GM06990 (cell line): ENCODE measurements at regions not wholly inside any gene's neighbourhood (a gene's known extent, or its start where the extent isn't known, plus 50 kb on each side); places are given as distances from the start of the nearest gene placed in this dataset.

Experiments
- DNase-seq: peaks from one replicate; pipeline ENCODE4 v3.0.0-alpha.2; 2011; ENCODE audit not compliant: insufficient read length; ENCODE audit errors: extremely low read depth
- H3K27me3 ChIP-seq: replicated peaks from 2 replicates; pipeline ENCODE4 v1.6.0; 2011; ENCODE audit warnings: low read length; ENCODE audit not compliant: control insufficient read depth, insufficient read depth
- H3K36me3 ChIP-seq: 2 replicates; pipeline ENCODE4 v1.5.1; 2011; ENCODE audit warnings: low read length; ENCODE audit not compliant: control insufficient read depth, insufficient read depth
- H3K4me3 ChIP-seq: replicated peaks from 2 replicates; pipeline ENCODE4 v1.5.1; 2011; ENCODE audit warnings: low read depth, mild to moderate bottlenecking, control low read depth, low read length
- CTCF ChIP-seq: IDR thresholded peaks from 2 replicates; pipeline ENCODE4 v1.5.1; 2011; ENCODE audit warnings: low read length, control low read depth, mild to moderate bottlenecking, inconsistent platforms; ENCODE audit not compliant: insufficient read depth, poor library complexity, severe bottlenecking

DNA sequence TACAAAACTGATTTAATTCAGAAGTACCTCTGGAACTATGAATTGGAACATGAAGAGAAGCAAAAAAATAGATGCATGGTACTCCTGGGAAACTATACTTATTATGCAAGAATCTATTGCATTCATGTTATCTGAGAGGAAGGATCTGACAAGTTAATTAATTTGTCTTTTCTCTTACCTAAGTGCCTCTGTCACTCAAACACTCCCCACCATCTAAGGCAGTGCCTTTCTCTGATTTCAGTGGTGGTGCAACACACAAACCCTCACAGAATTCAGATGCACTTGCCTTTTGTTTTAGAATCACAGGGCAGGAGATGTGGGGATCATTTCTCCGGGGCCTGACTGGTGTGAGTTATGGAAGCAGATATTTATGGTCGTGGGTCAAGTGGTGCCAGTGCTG, 52.5 kb upstream of the C9orf72 start:
- no peaks in the 10 kb centered on the region for H3K36me3 ChIP-seq
- H3K4me3 ChIP-seq, result no peak overlapping the region
- H3K27me3 ChIP-seq, result no peaks in the 10 kb centered on the region; the same call in 1 of the 2 replicates
- no peak for TF ChIP-seq CTCF
- no peak for DNase-seq

- no peak overlapping the region for H3K4me3 ChIP-seq
- H3K27me3 ChIP-seq, result no peaks in the 10 kb centered on the region; the same call in 1 of the 2 replicates
- no peak for TF ChIP-seq CTCF
- H3K36me3 ChIP-seq, result no peaks in the 10 kb centered on the region
- DNase-seq, result no peak
Observed at GRCh38 chr9:27626244-27627187, 53.2 kb upstream of the C9orf72 start.

DNA sequence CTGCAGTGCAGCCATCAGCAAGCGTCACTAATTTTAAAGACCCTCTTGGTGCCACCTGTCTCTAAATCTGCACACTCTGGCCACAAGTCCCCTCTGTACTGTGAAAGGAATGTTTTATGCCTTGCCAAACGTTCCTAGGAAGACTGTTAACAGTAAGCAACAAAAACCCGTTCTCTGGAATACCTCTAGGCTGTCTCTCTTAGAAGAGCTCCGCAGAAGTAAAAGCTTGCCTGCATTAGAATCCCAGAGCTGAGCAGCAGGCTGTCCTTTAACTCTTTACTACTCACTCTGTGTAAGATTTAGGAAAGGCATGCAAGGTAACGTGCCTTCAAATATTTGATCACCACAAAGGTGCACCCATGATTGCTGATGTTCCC, 53.9 kb upstream of the C9orf72 start:
- Histone ChIP-seq H3K36me3 (no peaks in the 10 kb centered on the region), H3K4me3 (no peak overlapping the region), H3K27me3 (no peaks in the 10 kb centered on the region; the same call in 1 of the 2 replicates)
- no peak for DNase-seq
- TF ChIP-seq CTCF, result no peak

DNA sequence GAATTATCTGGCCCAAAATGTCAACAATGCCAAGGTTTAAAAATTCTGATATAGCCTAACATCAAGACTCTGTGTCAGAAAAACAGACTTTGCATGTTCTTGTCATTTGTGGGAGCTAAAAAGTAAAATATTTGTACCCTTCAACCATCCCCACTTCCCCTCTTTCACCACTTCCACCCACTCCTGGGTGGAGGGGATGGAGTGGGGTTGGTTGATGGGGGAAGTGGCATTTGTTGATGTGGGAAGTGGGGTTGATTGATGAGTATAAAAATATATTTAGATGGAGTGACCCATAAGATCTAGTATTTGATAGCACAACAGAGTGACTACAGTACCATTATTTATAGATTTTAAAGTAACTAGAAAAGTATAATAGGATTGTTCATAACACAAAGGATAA, 55.0 kb upstream of the C9orf72 start:
- DNase-seq, result no peak
- H3K36me3 ChIP-seq, result no peaks in the 10 kb centered on the region
- H3K27me3 ChIP-seq, result no peaks in the 10 kb centered on the region; the same call in 1 of the 2 replicates
- no peak for TF ChIP-seq CTCF
- no peak overlapping the region for H3K4me3 ChIP-seq

GRCh38 chr9:27629425-27629824, 56.1 kb upstream of the C9orf72 start:
- no peak overlapping the region for H3K4me3 ChIP-seq
- no peaks in the 10 kb centered on the region for H3K36me3 ChIP-seq
- TF ChIP-seq CTCF, result no peak
- no peaks in the 10 kb centered on the region; the same call in none of the 2 replicates for H3K27me3 ChIP-seq
- no peak for DNase-seq

DNA sequence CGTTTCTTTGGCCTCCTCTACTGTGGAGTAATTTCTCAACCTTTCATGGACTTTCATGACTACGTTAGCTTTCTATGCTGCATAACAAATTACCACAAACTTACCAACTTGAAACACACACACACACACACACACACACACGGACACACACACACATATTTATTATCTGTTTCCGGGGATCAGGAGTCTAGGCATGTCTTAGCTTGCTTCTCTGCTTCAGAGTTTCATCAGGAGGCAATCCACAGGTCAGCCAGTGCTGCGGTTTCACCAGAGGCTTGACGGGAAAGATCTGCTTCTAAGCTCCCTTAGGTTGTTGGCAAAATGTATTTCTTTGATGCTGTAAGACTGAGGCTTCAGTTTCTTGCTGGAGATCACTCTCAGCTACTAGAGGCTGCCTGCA, 59.0 kb upstream of the C9orf72 start:
- no peak overlapping the region for H3K4me3 ChIP-seq
- H3K27me3 ChIP-seq, result no peaks in the 10 kb centered on the region; the same call in none of the 2 replicates
- no peak for DNase-seq
- no peaks in the 10 kb centered on the region for H3K36me3 ChIP-seq
- no peak for TF ChIP-seq CTCF
